GM12878 (cell line): ENCODE measurements at regions not wholly inside any gene's neighbourhood (a gene's known extent, or its start where the extent isn't known, plus 50 kb on each side); places are given as distances from the start of the nearest gene placed in this dataset.

Experiments
- ATAC-seq: fragments of 200-7000 bp; cut with Tn5 transposase; 3 replicates; pipeline ENCODE4 v1.9.1; 2020; ENCODE audit warnings: mild to moderate bottlenecking, moderate library complexity
- BruUV-seq: library from RNA; stranded (reverse); fragments of 400-500 nt; replicated peaks from 2 replicates; lab custom pipeline; 2021; lab: Mats Ljungman, UMichigan
- CTCF ChIA-PET: fragments of 300-600 bp; sonication (Branson Sonifier 250); formaldehyde crosslinking; extraction: SDS; loops from one replicate; lab custom pipeline; 2021; ENCODE audit warnings: inconsistent platforms; lab: Yijun Ruan, JAX
- POLR2A ChIA-PET: fragments of 350-600 bp; formaldehyde crosslinking; extraction: SDS; loops from one replicate; lab custom pipeline; 2021; ENCODE audit warnings: inconsistent platforms; lab: Charles Lee
- RAD21 ChIA-PET: fragments of 300-600 bp; sonication (Branson Sonifier 250); formaldehyde crosslinking; loops from one replicate; lab custom pipeline; 2023; ENCODE audit warnings: antibody characterized with exemption; ENCODE audit not compliant: unreplicated experiment; lab: Charles Lee
- SMC1A ChIA-PET: fragments of 300-600 bp; sonication (Branson Sonifier 250); formaldehyde crosslinking; loops from one replicate; lab custom pipeline; 2023; ENCODE audit not compliant: unreplicated experiment, uncharacterized antibody; lab: Charles Lee
- DNase-seq: peaks from one replicate; pipeline ENCODE4 v3.0.0-alpha.2; 2011; ENCODE audit warnings: low read depth, low spot score
- FAIRE-seq: peaks from 3 replicates; lab custom pipeline; 2011; peaks lifted over from hg19 to GRCh38; lab: Jason Lieb, UNC
- H2AFZ ChIP-seq: 2 replicates; pipeline ENCODE4 v1.6.0; 2011; ENCODE audit warnings: low read depth, low read length, control low read depth; ENCODE audit not compliant: control insufficient read depth
- H3K27ac ChIP-seq: 2 replicates; pipeline ENCODE4 v1.5.1; 2011; ENCODE audit warnings: control low read depth; ENCODE audit not compliant: control insufficient read depth, insufficient read depth
- H3K27me3 ChIP-seq, 2 experiments: replicated peaks in 1 of 2; 2 replicates each; pipeline versions ENCODE4 v1.6.0 to v1.6.1; 2011; ENCODE audit warnings: low read length in 1 of 2; ENCODE audit not compliant: control insufficient read depth in 2 of 2, insufficient read depth in 2 of 2
- H3K36me3 ChIP-seq, 2 experiments: 2 replicates each; pipeline ENCODE4 v1.5.1; 2011; ENCODE audit warnings: low read length in 1 of 2; ENCODE audit not compliant: control insufficient read depth in 2 of 2, insufficient read depth in 2 of 2
- H3K4me1 ChIP-seq: 2 replicates; pipeline ENCODE4 v1.6.1; 2011; ENCODE audit warnings: mild to moderate bottlenecking, low read length, moderate library complexity, mixed read lengths; ENCODE audit not compliant: control insufficient read depth, insufficient read depth
- H3K4me2 ChIP-seq: 2 replicates; pipeline ENCODE4 v1.6.0; 2011; ENCODE audit warnings: control low read depth; ENCODE audit not compliant: control insufficient read depth, insufficient read depth
- H3K4me3 ChIP-seq: fragments of 200-600 bp; sonication (generic); 2 replicates; pipeline ENCODE4 v1.5.1; 2016
- H3K79me2 ChIP-seq: 2 replicates; pipeline ENCODE4 v1.6.0; 2011; ENCODE audit warnings: low read length; ENCODE audit not compliant: control insufficient read depth, insufficient read depth
- H3K9ac ChIP-seq: 2 replicates; pipeline ENCODE4 v1.8.0; 2011; ENCODE audit warnings: low read length, control low read depth, mixed read lengths; ENCODE audit not compliant: control insufficient read depth, insufficient read depth
- H3K9me3 ChIP-seq: replicated peaks from 3 replicates; pipeline ENCODE4 v1.5.1; 2011; ENCODE audit warnings: mild to moderate bottlenecking, low read length; ENCODE audit not compliant: control insufficient read depth, insufficient read depth
- H4K20me1 ChIP-seq: 2 replicates; pipeline ENCODE4 v1.6.0; 2011; ENCODE audit not compliant: control insufficient read depth, insufficient read depth
- MYB ChIP-seq: fragments of 150-350 bp; IDR thresholded peaks from 2 replicates; pipeline ENCODE4 v1.6.1; 2014; ENCODE audit warnings: mild to moderate bottlenecking, low read depth, low read length, borderline replicate concordance
- ZBED1 ChIP-seq: IDR thresholded peaks from 2 replicates; pipeline ENCODE4 v1.6.1; 2016; ENCODE audit warnings: borderline replicate concordance
- WGBS: methylation state at CpG from one replicate; pipeline ENCODE4 v1.1.6; 2016; ENCODE audit warnings: low lambda C conversion rate; ENCODE audit not compliant: insufficient replicate concordance, insufficient coverage; ENCODE audit errors: missing lambda C conversion rate; 5-methylcytosine and 5-hydroxymethylcytosine counted together
- in situ Hi-C: fragments of 300-500 bp; cut with MboI; formaldehyde crosslinking; loops from 9 replicates; pipeline ENCODE4 v1.14.3; 2018; ENCODE audit warnings: mixed read lengths
- intact Hi-C: fragments of 100-400 bp; cut with micrococcal nuclease; formaldehyde crosslinking; loops from one replicate; pipeline ENCODE4 v1.14.2; 2022; ENCODE audit not compliant: unreplicated experiment
- TF ChIP-seq, protein P1 (sequence below): fragments of 450-650 bp; IDR thresholded peaks from 2 replicates; pipeline ENCODE4 v1.6.1; 2017; ENCODE audit warnings: low read depth, mild to moderate bottlenecking, moderate library complexity
- TF ChIP-seq, protein P2 (sequence below): fragments of 450-650 bp; formaldehyde crosslinking; IDR thresholded peaks from 2 replicates; pipeline ENCODE4 v1.4.0; 2020; ENCODE audit warnings: mild to moderate bottlenecking, moderate library complexity

DNA sequence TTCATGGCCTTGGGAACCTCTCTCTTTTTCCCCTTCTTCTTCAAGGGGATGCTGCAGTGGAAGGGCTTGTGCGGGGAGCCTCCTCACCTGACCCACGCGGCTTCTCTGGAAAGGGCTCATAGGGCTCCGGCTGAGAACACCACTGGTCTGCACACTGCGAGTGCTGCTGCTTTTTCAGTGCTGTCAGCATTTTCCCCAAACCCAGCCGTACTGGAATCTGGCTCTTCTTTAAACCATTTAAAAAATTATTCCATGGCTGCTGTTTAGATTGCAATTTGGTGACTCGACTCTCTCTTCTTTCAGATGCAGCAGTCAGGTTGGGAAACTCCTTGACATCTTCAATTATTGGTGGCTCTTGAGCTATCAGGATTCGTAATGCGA, 272.6 kb upstream of the DSEL start (continued):
- TF ChIP-seq, protein P1, sequence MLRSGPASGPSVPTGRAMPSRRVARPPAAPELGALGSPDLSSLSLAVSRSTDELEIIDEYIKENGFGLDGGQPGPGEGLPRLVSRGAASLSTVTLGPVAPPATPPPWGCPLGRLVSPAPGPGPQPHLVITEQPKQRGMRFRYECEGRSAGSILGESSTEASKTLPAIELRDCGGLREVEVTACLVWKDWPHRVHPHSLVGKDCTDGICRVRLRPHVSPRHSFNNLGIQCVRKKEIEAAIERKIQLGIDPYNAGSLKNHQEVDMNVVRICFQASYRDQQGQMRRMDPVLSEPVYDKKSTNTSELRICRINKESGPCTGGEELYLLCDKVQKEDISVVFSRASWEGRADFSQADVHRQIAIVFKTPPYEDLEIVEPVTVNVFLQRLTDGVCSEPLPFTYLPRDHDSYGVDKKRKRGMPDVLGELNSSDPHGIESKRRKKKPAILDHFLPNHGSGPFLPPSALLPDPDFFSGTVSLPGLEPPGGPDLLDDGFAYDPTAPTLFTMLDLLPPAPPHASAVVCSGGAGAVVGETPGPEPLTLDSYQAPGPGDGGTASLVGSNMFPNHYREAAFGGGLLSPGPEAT = no peak
- TF ChIP-seq MYB = no peak
- TF ChIP-seq, protein P2, sequence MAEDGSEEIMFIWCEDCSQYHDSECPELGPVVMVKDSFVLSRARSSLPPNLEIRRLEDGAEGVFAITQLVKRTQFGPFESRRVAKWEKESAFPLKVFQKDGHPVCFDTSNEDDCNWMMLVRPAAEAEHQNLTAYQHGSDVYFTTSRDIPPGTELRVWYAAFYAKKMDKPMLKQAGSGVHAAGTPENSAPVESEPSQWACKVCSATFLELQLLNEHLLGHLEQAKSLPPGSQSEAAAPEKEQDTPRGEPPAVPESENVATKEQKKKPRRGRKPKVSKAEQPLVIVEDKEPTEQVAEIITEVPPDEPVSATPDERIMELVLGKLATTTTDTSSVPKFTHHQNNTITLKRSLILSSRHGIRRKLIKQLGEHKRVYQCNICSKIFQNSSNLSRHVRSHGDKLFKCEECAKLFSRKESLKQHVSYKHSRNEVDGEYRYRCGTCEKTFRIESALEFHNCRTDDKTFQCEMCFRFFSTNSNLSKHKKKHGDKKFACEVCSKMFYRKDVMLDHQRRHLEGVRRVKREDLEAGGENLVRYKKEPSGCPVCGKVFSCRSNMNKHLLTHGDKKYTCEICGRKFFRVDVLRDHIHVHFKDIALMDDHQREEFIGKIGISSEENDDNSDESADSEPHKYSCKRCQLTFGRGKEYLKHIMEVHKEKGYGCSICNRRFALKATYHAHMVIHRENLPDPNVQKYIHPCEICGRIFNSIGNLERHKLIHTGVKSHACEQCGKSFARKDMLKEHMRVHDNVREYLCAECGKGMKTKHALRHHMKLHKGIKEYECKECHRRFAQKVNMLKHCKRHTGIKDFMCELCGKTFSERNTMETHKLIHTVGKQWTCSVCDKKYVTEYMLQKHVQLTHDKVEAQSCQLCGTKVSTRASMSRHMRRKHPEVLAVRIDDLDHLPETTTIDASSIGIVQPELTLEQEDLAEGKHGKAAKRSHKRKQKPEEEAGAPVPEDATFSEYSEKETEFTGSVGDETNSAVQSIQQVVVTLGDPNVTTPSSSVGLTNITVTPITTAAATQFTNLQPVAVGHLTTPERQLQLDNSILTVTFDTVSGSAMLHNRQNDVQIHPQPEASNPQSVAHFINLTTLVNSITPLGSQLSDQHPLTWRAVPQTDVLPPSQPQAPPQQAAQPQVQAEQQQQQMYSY (CRISPR knock-in tag) = no peak

DNA sequence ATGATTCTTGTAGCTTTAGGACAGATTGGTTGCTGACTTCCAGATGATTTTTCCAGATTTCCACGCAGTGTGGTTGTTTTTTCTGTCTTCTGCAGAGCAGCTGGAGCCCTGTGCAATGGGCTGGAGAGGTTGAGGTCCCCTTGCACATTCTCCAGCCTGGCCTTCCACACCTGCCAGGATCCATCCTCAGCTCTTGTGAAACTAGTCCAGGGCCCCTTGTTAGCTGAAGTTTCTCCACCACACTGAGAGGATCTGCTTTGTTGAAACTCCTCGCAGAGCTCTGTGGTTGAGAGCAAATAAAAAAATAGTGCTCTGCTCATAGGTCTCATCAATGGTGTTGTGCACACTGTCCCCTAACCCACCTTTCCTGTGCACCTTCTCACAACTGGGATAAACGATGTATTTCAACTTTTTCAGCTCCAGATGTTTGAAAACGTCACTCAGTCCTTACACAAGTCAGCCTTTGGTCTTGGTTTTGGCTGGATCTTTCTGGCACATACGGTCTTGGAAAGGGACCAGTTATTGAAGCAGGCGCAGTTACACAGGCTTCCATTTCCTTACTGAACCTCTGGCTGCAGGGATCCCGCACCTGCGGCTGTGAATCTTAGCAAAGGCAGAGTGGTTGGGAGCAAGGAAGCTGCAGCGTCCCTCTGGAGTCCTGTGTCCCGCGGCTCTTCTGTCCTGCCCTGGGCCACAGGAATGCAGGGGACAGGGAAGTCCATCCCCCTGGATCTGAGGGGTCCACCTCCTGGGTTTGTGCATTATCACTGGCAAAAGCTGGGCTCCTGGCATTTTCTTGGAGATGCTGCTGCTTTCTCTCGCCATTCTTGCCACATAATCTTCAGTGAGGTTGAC, 272.0 kb upstream of the DSEL start:
- POLR2A ChIA-PET = no interaction called here
- no peaks in the 10 kb centered on the region for H3K79me2 ChIP-seq
- no TSS peak for BruUV-seq
- no peak overlapping the region for H3K4me3 ChIP-seq
- H3K9me3 ChIP-seq = no peaks in the 10 kb centered on the region
- DNase-seq = no peak
- WGBS = 52% methylated on average over 12 of the region's 12 CpGs
- TF ChIP-seq ZBED1 = no peak
- TF ChIP-seq, all 136 proteins: peak for 0
- Histone ChIP-seq H3K4me2 (no peak overlapping the region), H3K36me3 (no peaks in the 10 kb centered on the region), H3K4me1 (no peaks in the 10 kb centered on the region), H3K9ac (no peak overlapping the region), H3K27ac (no peak overlapping the region), H2AFZ (no peak overlapping the region), H3K27me3 (no peaks in the 10 kb centered on the region), H4K20me1 (no peaks in the 10 kb centered on the region)
- intact Hi-C loops (no loop called here), in situ Hi-C loops (no loop called here)
- CTCF ChIA-PET = no interaction called here
- no peak for ATAC-seq
- SMC1A ChIA-PET = no interaction called here
- FAIRE-seq = no peak
- RAD21 ChIA-PET = no interaction called here
